HL-60 (cell line): ENCODE measurements at regions not wholly inside any gene's neighbourhood (a gene's known extent, or its start where the extent isn't known, plus 50 kb on each side); places are given as distances from the start of the nearest gene placed in this dataset.
"Not testable (repeated sequence)": the region's sequence is repeated elsewhere in the genome, so short reads cannot be mapped to it uniquely, and the experiment has no call there.

Experiments used
- POLR2AphosphoS5 ChIP-seq: IDR thresholded peaks from 2 replicates; pipeline ENCODE4 v1.6.1; 2012; ENCODE audit warnings: low read depth
- REST ChIP-seq: IDR thresholded peaks from 2 replicates; pipeline ENCODE4 v1.6.1; 2012; ENCODE audit warnings: low read depth; ENCODE audit not compliant: insufficient replicate concordance
- TF ChIP-seq, protein P1 (sequence below): IDR thresholded peaks from one replicate; pipeline ENCODE4 v1.5.1; 2011; ENCODE audit warnings: low read length, control low read depth, inconsistent platforms; ENCODE audit not compliant: insufficient read depth

- TF ChIP-seq, protein P1, sequence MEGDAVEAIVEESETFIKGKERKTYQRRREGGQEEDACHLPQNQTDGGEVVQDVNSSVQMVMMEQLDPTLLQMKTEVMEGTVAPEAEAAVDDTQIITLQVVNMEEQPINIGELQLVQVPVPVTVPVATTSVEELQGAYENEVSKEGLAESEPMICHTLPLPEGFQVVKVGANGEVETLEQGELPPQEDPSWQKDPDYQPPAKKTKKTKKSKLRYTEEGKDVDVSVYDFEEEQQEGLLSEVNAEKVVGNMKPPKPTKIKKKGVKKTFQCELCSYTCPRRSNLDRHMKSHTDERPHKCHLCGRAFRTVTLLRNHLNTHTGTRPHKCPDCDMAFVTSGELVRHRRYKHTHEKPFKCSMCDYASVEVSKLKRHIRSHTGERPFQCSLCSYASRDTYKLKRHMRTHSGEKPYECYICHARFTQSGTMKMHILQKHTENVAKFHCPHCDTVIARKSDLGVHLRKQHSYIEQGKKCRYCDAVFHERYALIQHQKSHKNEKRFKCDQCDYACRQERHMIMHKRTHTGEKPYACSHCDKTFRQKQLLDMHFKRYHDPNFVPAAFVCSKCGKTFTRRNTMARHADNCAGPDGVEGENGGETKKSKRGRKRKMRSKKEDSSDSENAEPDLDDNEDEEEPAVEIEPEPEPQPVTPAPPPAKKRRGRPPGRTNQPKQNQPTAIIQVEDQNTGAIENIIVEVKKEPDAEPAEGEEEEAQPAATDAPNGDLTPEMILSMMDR = not testable (repeated sequence)
- not testable (repeated sequence) for TF ChIP-seq POLR2AphosphoS5, REST
Observed at GRCh38 chr14:57127809-57128208, 140.9 kb downstream of the EXOC5 start.
